ENCODE measurements at regions not wholly inside any gene's neighbourhood (a gene's known extent, or its start where the extent isn't known, plus 50 kb on each side); places are given as distances from the start of the nearest gene placed in this dataset.

DNA sequence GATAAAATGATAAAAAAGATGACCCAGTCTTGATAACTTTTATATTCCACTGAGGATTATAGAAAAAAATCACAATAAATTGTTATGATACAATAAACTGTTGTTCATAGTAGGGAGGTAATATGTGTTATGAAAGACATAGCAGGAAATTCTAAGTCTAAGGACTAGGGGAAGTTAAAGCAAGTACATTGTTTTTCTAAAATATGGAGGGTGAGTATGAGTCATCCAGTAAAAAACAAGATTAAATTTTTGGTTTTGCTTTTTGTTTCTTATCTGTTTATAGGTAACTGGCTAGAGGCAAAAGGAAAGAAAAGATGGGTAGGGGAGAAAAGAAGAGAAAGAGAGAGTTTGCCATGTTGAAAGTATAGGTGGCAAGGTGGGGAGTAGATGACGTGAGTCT, 188.4 kb downstream of the POLR1F start:
- Histone ChIP-seq H3K79me1 (ENCODE audit: low read depth in 1 of 2, low read length in 2 of 2) (no peaks in the 10 kb centered on the region), H2BK20ac (ENCODE audit: low read depth, low read length) (no peak overlapping the region), H3K27me3 (ENCODE audit: control insufficient read depth, insufficient read depth, low read length) (no peaks in the 10 kb centered on the region), H4K20me1 (ENCODE audit: insufficient read depth, low read length) (no peaks in the 10 kb centered on the region), H3K4me3 (ENCODE audit: insufficient read depth, low read depth, low read length) (no peak overlapping the region), H3K4me1 (ENCODE audit: control insufficient read depth, insufficient read depth, low read length) (no peaks in the 10 kb centered on the region), H2BK15ac (ENCODE audit: low read depth, low read length) (no peak overlapping the region), H2AK9ac (replicated peaks; ENCODE audit: low read depth, low read length, poor library complexity) (no peak overlapping the region), H3K9me1 (ENCODE audit: insufficient read depth, low read length) (no peaks in the 10 kb centered on the region), H4K5ac (ENCODE audit: low read depth, low read length) (no peak overlapping the region), H2AFZ (replicated peaks; ENCODE audit: low read length, poor library complexity) (no peak overlapping the region), H3K23ac (ENCODE audit: low read depth, low read length) (no peak overlapping the region), H2AK5ac (ENCODE audit: low read depth, low read length) (no peak overlapping the region), H3K56ac (ENCODE audit: extremely low read depth, insufficient read depth, low read length) (no peak overlapping the region), H4K91ac (ENCODE audit: insufficient read depth, low read depth, low read length) (no peak overlapping the region), H3K27ac (ENCODE audit: insufficient read depth, low read length) (no peak overlapping the region), H3K9me3 (ENCODE audit: control insufficient read depth, insufficient read depth, low read length) (no peaks in the 10 kb centered on the region), H2BK5ac (ENCODE audit: low read depth, low read length, poor library complexity, severe bottlenecking) (no peak overlapping the region), H3K36me3 (ENCODE audit: control insufficient read depth, insufficient read depth, low read length) (no peaks in the 10 kb centered on the region), H3K4me2 (ENCODE audit: low read depth, low read length) (no peak overlapping the region), H3K4ac (ENCODE audit: low read depth, low read length) (no peak overlapping the region), H3K9ac (ENCODE audit: low read depth, low read length) (no peak overlapping the region), H3K18ac (ENCODE audit: low read depth, low read length) (no peak overlapping the region), H3K14ac (replicated peaks; ENCODE audit: low read depth, low read length) (no peak overlapping the region), H4K8ac (ENCODE audit: low read depth in 2 of 2, low read length in 2 of 2) (no peak overlapping the region), H2BK120ac (ENCODE audit: low read depth, low read length) (no peak overlapping the region)
- TF ChIP-seq RFX5 (IDR thresholded peaks at IDR 0.05; ENCODE audit: low read depth, low read length) (no peak), RAD21 (IDR thresholded peaks at IDR 0.05; ENCODE audit: low read length) (no peak), MAFK (IDR thresholded peaks at IDR 0.05; ENCODE audit: low read depth, low read length) (no peak), FOS (IDR thresholded peaks at IDR 0.05; ENCODE audit: low read depth, low read length) (no peak), BHLHE40 (IDR thresholded peaks at IDR 0.05; ENCODE audit: low read depth, low read length) (no peak)
- intact Hi-C loops (cut with micrococcal nuclease) (loop anchor here (10.0 kb wide), 1 partner anchor 64 kb away; no protein-coding TSS in a partner anchor), dilution Hi-C loops (cut with HindIII; ENCODE audit: low sequenced_read_pairs, unreplicated experiment) (no loop called here), in situ Hi-C loops (cut with MboI; ENCODE audit: low sequenced_read_pairs) (no loop called here)
- ChIA-PET CTCF (no interaction called here), POLR2A (ENCODE audit: unreplicated experiment) (interaction anchor here (0.6 kb wide), 1 partner anchor 28 kb away, joined by 8 read pairs; no protein-coding TSS in a partner anchor)
- WGBS, 2 experiments (ENCODE audit: extremely low coverage in 2 of 2, insufficient read length in 1 of 2), result 44% methylated on average over 1 of the region's 1 CpG; no CpG with 5 or more reads in 1 of the 2 experiments
- ATAC-seq (ENCODE audit: low read depth) (no peak), DNase-seq (no peak)
- BruUV-seq (replicated peaks), result no TSS peak
